H9 (cell line): ENCODE measurements at regions not wholly inside any gene's neighbourhood (a gene's known extent, or its start where the extent isn't known, plus 50 kb on each side); places are given as distances from the start of the nearest gene placed in this dataset.

ENCODE experiments used
- DNase-seq: peaks from one replicate; pipeline ENCODE4 v3.0.0-alpha.2; 2017
- H2AFZ ChIP-seq: one replicate; pipeline ENCODE4 v1.6.1; 2013; ENCODE audit warnings: mild to moderate bottlenecking, low read length, control low read depth, moderate library complexity
- H2AK5ac ChIP-seq: 2 replicates; pipeline ENCODE4 v1.6.1; 2013; ENCODE audit warnings: low read length, control low read depth, mixed read lengths; ENCODE audit not compliant: insufficient read length
- H2BK120ac ChIP-seq: one replicate; pipeline ENCODE4 v1.6.1; 2013; ENCODE audit warnings: low read depth, mild to moderate bottlenecking, low read length, control low read depth, inconsistent platforms; ENCODE audit not compliant: poor library complexity, severe bottlenecking
- H2BK12ac ChIP-seq: 2 replicates; pipeline ENCODE4 v1.6.1; 2013; ENCODE audit warnings: low read length, control low read depth, mixed read lengths, low read depth; ENCODE audit not compliant: insufficient read length
- H2BK15ac ChIP-seq: 2 replicates; pipeline ENCODE4 v1.6.1; 2013; ENCODE audit warnings: low read depth, low read length, control low read depth
- H2BK20ac ChIP-seq: one replicate; pipeline ENCODE4 v1.6.1; 2013; ENCODE audit warnings: low read depth, mild to moderate bottlenecking, low read length, control low read depth, inconsistent platforms; ENCODE audit not compliant: poor library complexity, severe bottlenecking
- H2BK5ac ChIP-seq: 2 replicates; pipeline ENCODE4 v1.6.1; 2013; ENCODE audit warnings: low read length, control low read depth, mixed read lengths; ENCODE audit not compliant: insufficient read length
- H3K14ac ChIP-seq: 2 replicates; pipeline ENCODE4 v1.6.1; 2013; ENCODE audit warnings: low read length, control low read depth; ENCODE audit not compliant: insufficient read depth
- H3K18ac ChIP-seq: 2 replicates; pipeline ENCODE4 v1.6.1; 2013; ENCODE audit warnings: low read depth, mild to moderate bottlenecking, mixed read lengths, low read length, control low read depth; ENCODE audit not compliant: insufficient read length
- H3K23ac ChIP-seq: 2 replicates; pipeline ENCODE4 v1.6.1; 2013; ENCODE audit warnings: low read length, control low read depth, mixed read lengths, low read depth; ENCODE audit not compliant: insufficient read length
- H3K23me2 ChIP-seq: 2 replicates; pipeline ENCODE4 v1.6.1; 2013; ENCODE audit warnings: low read depth, mild to moderate bottlenecking, mixed read lengths, low read length, control low read depth; ENCODE audit not compliant: insufficient read length, poor library complexity, severe bottlenecking
- H3K27ac ChIP-seq: 2 replicates; pipeline ENCODE4 v1.5.1; 2013; ENCODE audit warnings: low read length, control low read depth, mixed read lengths, low read depth; ENCODE audit not compliant: insufficient read length
- H3K27me3 ChIP-seq: 2 replicates; pipeline ENCODE4 v1.6.1; 2013; ENCODE audit warnings: low read length, control low read depth, inconsistent platforms; ENCODE audit not compliant: insufficient read depth
- H3K4ac ChIP-seq: 2 replicates; pipeline ENCODE4 v1.6.1; 2013; ENCODE audit warnings: low read depth, mild to moderate bottlenecking, control low read depth, inconsistent platforms, low read length, moderate library complexity
- H3K4me1 ChIP-seq: 2 replicates; pipeline ENCODE4 v1.6.1; 2013; ENCODE audit warnings: low read length, control low read depth, inconsistent platforms; ENCODE audit not compliant: insufficient read depth
- H3K4me2 ChIP-seq: 2 replicates; pipeline ENCODE4 v1.6.1; 2013; ENCODE audit warnings: low read length, control low read depth, mixed read lengths; ENCODE audit not compliant: insufficient read length, insufficient read depth
- H3K56ac ChIP-seq: 2 replicates; pipeline ENCODE4 v1.6.1; 2013; ENCODE audit warnings: low read depth, mild to moderate bottlenecking, mixed read lengths, low read length, control low read depth; ENCODE audit not compliant: insufficient read length
- H3K79me1 ChIP-seq: 2 replicates; pipeline ENCODE4 v1.6.1; 2013; ENCODE audit warnings: low read depth, mild to moderate bottlenecking, moderate library complexity, low read length, control low read depth, inconsistent platforms; ENCODE audit not compliant: insufficient read depth, poor library complexity, severe bottlenecking
- H3K79me2 ChIP-seq: 2 replicates; pipeline ENCODE4 v1.6.1; 2013; ENCODE audit warnings: low read length, control low read depth, inconsistent platforms; ENCODE audit not compliant: insufficient read depth
- H3K9ac ChIP-seq: 2 replicates; pipeline ENCODE4 v1.6.1; 2013; ENCODE audit warnings: low read length, control low read depth, mixed read lengths; ENCODE audit not compliant: insufficient read length; ENCODE audit errors: extremely low read depth
- H3K9me3 ChIP-seq: one replicate; pipeline ENCODE4 v1.6.1; 2013; ENCODE audit warnings: low read depth, low read length, inconsistent platforms; ENCODE audit not compliant: control insufficient read depth
- H3T11ph ChIP-seq: one replicate; pipeline ENCODE4 v1.6.1; 2013; ENCODE audit warnings: mild to moderate bottlenecking, low read length, control low read depth, inconsistent platforms
- H4K20me1 ChIP-seq: one replicate; pipeline ENCODE4 v1.6.1; 2013; ENCODE audit not compliant: control insufficient read depth, insufficient read length, insufficient read depth
- H4K5ac ChIP-seq: 2 replicates; pipeline ENCODE4 v1.6.1; 2013; ENCODE audit warnings: low read depth, mild to moderate bottlenecking, mixed read lengths, low read length, control low read depth; ENCODE audit not compliant: insufficient read length
- H4K8ac ChIP-seq: replicated peaks from 2 replicates; pipeline ENCODE4 v1.6.1; 2013; ENCODE audit warnings: low read length, control low read depth, mixed read lengths, low read depth; ENCODE audit not compliant: insufficient read length
- H4K91ac ChIP-seq: 2 replicates; pipeline ENCODE4 v1.6.1; 2013; ENCODE audit warnings: low read depth, mild to moderate bottlenecking, moderate library complexity, mixed read lengths, low read length, control low read depth; ENCODE audit not compliant: insufficient read length
- H3K27ac Mint-ChIP-seq, 3 experiments: 2 replicates in 2 of 3; 3 replicates in 1 of 3; pipeline ENCODE4 v1.8.0; 2020 to 2021; ENCODE audit warnings: mixed read lengths in 3 of 3, mild to moderate bottlenecking in 1 of 3, moderate library complexity in 1 of 3
- H3K27me3 Mint-ChIP-seq: 2 replicates; pipeline ENCODE4 v1.8.0; 2021; ENCODE audit warnings: low read depth, mild to moderate bottlenecking, moderate library complexity, mixed read lengths
- H3K36me3 Mint-ChIP-seq, 3 experiments: 2 replicates in 2 of 3; 3 replicates in 1 of 3; pipeline ENCODE4 v1.8.0; 2020 to 2021; ENCODE audit warnings: low read depth in 3 of 3, mixed read lengths in 3 of 3; ENCODE audit not compliant: insufficient read depth in 1 of 3
- H3K4me1 Mint-ChIP-seq, 2 experiments: 2 replicates each; pipeline ENCODE4 v1.8.0; 2020; ENCODE audit warnings: mixed read lengths in 2 of 2
- H3K4me3 Mint-ChIP-seq, 2 experiments: 2 replicates in 1 of 2; 3 replicates in 1 of 2; pipeline ENCODE4 v1.8.0; 2020 to 2021; ENCODE audit warnings: mild to moderate bottlenecking in 2 of 2, mixed read lengths in 2 of 2, moderate library complexity in 1 of 2
- H3K9me3 Mint-ChIP-seq, 2 experiments: 2 replicates in 1 of 2; 3 replicates in 1 of 2; pipeline ENCODE4 v1.8.0; 2020; ENCODE audit warnings: mild to moderate bottlenecking in 2 of 2, mixed read lengths in 2 of 2, moderate library complexity in 1 of 2
- WGBS: extraction: QIAGEN DNeasy Blood & Tissue Kit; methylation state at CpG from one replicate; pipeline ENCODE4 v1.1.7; 2013; ENCODE audit warnings: missing lambda C conversion rate, low lambda C conversion rate, mixed read lengths; ENCODE audit not compliant: insufficient read length; ENCODE audit errors: extremely low coverage; 5-methylcytosine and 5-hydroxymethylcytosine counted together
- TF ChIP-seq, protein P1 (sequence below): fragments of 200-600 bp; sonication (generic); conservative IDR thresholded peaks from 3 replicates; pipeline ENCODE4 v1.8.0; 2021; ENCODE audit warnings: antibody characterized with exemption, mild to moderate bottlenecking

DNA sequence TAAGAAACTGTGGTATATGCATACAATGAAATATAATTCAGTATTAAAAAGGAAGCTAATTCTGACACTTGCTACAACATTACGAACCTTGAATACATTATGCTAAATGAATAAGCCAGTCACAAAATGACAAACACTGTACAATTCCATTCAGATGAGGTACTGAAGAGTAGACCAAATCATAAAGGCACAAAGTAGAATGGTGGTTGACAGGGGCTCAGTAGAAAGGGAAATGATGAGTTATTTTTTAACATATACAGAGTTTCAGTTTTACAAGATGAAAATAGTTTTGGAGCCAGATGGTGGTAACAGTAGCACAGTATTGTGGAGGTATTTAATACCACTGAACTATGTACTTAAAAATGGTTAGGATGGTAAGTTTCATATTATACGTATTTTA, 254.6 kb upstream of the RBMS3 start:
- no peak overlapping the region for H2BK15ac ChIP-seq
- no peaks in the 10 kb centered on the region for H4K20me1 ChIP-seq
- Mint-ChIP-seq H3K27me3 (no peaks in the 10 kb centered on the region), H3K36me3 (no peaks in the 10 kb centered on the region), H3K9me3 (no peaks in the 10 kb centered on the region), H3K27ac (no peak overlapping the region), H3K4me1 (no peaks in the 10 kb centered on the region), H3K4me3 (no peak overlapping the region)
- H4K5ac ChIP-seq, result no peak overlapping the region
- H2BK5ac ChIP-seq, result no peak overlapping the region
- no peak for DNase-seq
- H2BK20ac ChIP-seq, result no peak overlapping the region
- no peak overlapping the region for H3K4me2 ChIP-seq
- no peaks in the 10 kb centered on the region for H3K27me3 ChIP-seq
- no peaks in the 10 kb centered on the region for H3K4me1 ChIP-seq
- H3K9me3 ChIP-seq, result no peaks in the 10 kb centered on the region
- H2AFZ ChIP-seq, result no peak overlapping the region
- no peak overlapping the region for H2BK120ac ChIP-seq
- no peak overlapping the region for H3K18ac ChIP-seq
- H3K27ac ChIP-seq, result no peak overlapping the region
- no peak overlapping the region for H3K56ac ChIP-seq
- H3K79me2 ChIP-seq, result no peaks in the 10 kb centered on the region
- H3K14ac ChIP-seq, result no peak overlapping the region
- no peak overlapping the region for H3T11ph ChIP-seq
- no CpG with 5 or more reads among the region's 2 CpGs for WGBS
- TF ChIP-seq, protein P1, sequence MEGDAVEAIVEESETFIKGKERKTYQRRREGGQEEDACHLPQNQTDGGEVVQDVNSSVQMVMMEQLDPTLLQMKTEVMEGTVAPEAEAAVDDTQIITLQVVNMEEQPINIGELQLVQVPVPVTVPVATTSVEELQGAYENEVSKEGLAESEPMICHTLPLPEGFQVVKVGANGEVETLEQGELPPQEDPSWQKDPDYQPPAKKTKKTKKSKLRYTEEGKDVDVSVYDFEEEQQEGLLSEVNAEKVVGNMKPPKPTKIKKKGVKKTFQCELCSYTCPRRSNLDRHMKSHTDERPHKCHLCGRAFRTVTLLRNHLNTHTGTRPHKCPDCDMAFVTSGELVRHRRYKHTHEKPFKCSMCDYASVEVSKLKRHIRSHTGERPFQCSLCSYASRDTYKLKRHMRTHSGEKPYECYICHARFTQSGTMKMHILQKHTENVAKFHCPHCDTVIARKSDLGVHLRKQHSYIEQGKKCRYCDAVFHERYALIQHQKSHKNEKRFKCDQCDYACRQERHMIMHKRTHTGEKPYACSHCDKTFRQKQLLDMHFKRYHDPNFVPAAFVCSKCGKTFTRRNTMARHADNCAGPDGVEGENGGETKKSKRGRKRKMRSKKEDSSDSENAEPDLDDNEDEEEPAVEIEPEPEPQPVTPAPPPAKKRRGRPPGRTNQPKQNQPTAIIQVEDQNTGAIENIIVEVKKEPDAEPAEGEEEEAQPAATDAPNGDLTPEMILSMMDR, result no peak
- no peaks in the 10 kb centered on the region for H3K79me1 ChIP-seq
- no peak overlapping the region for H3K9ac ChIP-seq
- no peak overlapping the region for H4K91ac ChIP-seq
- no peaks in the 10 kb centered on the region for H3K23me2 ChIP-seq
- no peak overlapping the region for H2BK12ac ChIP-seq
- no peak overlapping the region for H3K23ac ChIP-seq
- no peak overlapping the region for H4K8ac ChIP-seq
- H3K4ac ChIP-seq, result no peak overlapping the region
- no peak overlapping the region for H2AK5ac ChIP-seq
